ENCODE measurements at regions not wholly inside any gene's neighbourhood (a gene's known extent, or its start where the extent isn't known, plus 50 kb on each side); places are given as distances from the start of the nearest gene placed in this dataset.

GRCh38 chr2:167900435-167901114, 346.8 kb downstream of the STK39 start:
- DNase-seq (ENCODE audit: low read depth): no peak
- no peak for TF ChIP-seq CTCF (conservative IDR thresholded peaks at IDR 0.05; ENCODE audit: low read depth, low read length)
- H3K4me3 ChIP-seq (ENCODE audit: low read depth, low read length): no peak overlapping the region

- DNase-seq (ENCODE audit: low read depth): no peak
- no peak for TF ChIP-seq CTCF (conservative IDR thresholded peaks at IDR 0.05; ENCODE audit: low read depth, low read length)
- no peak overlapping the region for H3K4me3 ChIP-seq (ENCODE audit: low read depth, low read length)
Measured at GRCh38 chr2:167898340-167898739, 349.1 kb downstream of the STK39 start.

GRCh38 chr2:167891841-167892240, 355.6 kb downstream of the STK39 start:
- no peak for TF ChIP-seq CTCF (conservative IDR thresholded peaks at IDR 0.05; ENCODE audit: low read depth, low read length)
- H3K4me3 ChIP-seq (ENCODE audit: low read depth, low read length): no peak overlapping the region
- no peak for DNase-seq (ENCODE audit: low read depth)

GRCh38 chr2:167890739-167891138, 356.7 kb downstream of the STK39 start:
- TF ChIP-seq CTCF (conservative IDR thresholded peaks at IDR 0.05; ENCODE audit: low read depth, low read length): no peak
- no peak overlapping the region for H3K4me3 ChIP-seq (ENCODE audit: low read depth, low read length)
- no peak for DNase-seq (ENCODE audit: low read depth)

- no peak for DNase-seq (ENCODE audit: low read depth)
- TF ChIP-seq CTCF (conservative IDR thresholded peaks at IDR 0.05; ENCODE audit: low read depth, low read length): no peak
- H3K4me3 ChIP-seq (ENCODE audit: low read depth, low read length): no peak overlapping the region
Measured at GRCh38 chr2:167880415-167880814, 367.0 kb downstream of the STK39 start.

- TF ChIP-seq CTCF (conservative IDR thresholded peaks at IDR 0.05; ENCODE audit: low read depth, low read length): no peak
- no peak for DNase-seq (ENCODE audit: low read depth)
- no peak overlapping the region for H3K4me3 ChIP-seq (ENCODE audit: low read depth, low read length)
Measured at GRCh38 chr2:167875529-167875928, 371.9 kb downstream of the STK39 start.

GRCh38 chr2:167874812-167875211, 372.6 kb downstream of the STK39 start:
- no peak for TF ChIP-seq CTCF (conservative IDR thresholded peaks at IDR 0.05; ENCODE audit: low read depth, low read length)
- no peak for DNase-seq (ENCODE audit: low read depth)
- no peak overlapping the region for H3K4me3 ChIP-seq (ENCODE audit: low read depth, low read length)
